ENCODE measurements at regions not wholly inside any gene's neighbourhood (a gene's known extent, or its start where the extent isn't known, plus 50 kb on each side); places are given as distances from the start of the nearest gene placed in this dataset.
"Not testable (repeated sequence)": the region's sequence is repeated elsewhere in the genome, so short reads cannot be mapped to it uniquely, and the experiment has no call there.

GRCh38 chrX:1105671-1106419 is 106.6 kb downstream of the CRLF2 start:
- Histone ChIP-seq H3K9me3 (replicated peaks in 1 of 3) (no peaks in the 10 kb centered on the region), H3K27me3 (peaks cover 12% of the 10 kb centered on the region), H3K36me3 (replicated peaks in 1 of 2) (no peaks in the 10 kb centered on the region), H3K4me3 (no peak overlapping the region), H3K4me1 (replicated peaks in 1 of 2) (no peaks in the 10 kb centered on the region), H3K27ac (no peak overlapping the region)
- 34 to 44% (median 37%) methylated on average over 14 of the region's 14 CpGs for WGBS, 4 donors
- intact Hi-C loops (cut with DNase I) = no loop called here
- DNase-seq = peak in 1 of 7 donors; percentile 28
- TF ChIP-seq CTCF (IDR thresholded peaks at IDR 0.05) (no peak), POLR2A (IDR thresholded peaks at IDR 0.05) (no peak)

GRCh38 chrX:1105031-1105430 is 107.4 kb downstream of the CRLF2 start:
- 88 to 94% (median 89%) methylated on average over 17 of the region's 17 CpGs for WGBS, 4 donors
- H3K36me3 ChIP-seq (replicated peaks in 1 of 2) = not testable (repeated sequence)
- peak in 1 of 7 donors; percentile 15 for DNase-seq

GRCh38 chrX:1103360-1103759 is 109.1 kb downstream of the CRLF2 start:
- DNase-seq = no peak
- WGBS, 4 donors = 60 to 63% (median 61%) methylated on average over 4 of the region's 4 CpGs

More at GRCh38 chrX:1105031-1105430, 107.4 kb downstream of the CRLF2 start:
- H3K27ac ChIP-seq; H3K4me3 ChIP-seq; H3K4me1 ChIP-seq (replicated peaks in 1 of 2); H3K27me3 ChIP-seq; H3K9me3 ChIP-seq (replicated peaks in 1 of 3); intact Hi-C loops (cut with DNase I): not testable (repeated sequence)

GRCh38 chrX:1102786-1103185 is 109.7 kb downstream of the CRLF2 start:
- Histone ChIP-seq H3K27ac (no peak overlapping the region), H3K4me1 (replicated peaks in 1 of 2) (no peaks in the 10 kb centered on the region), H3K9me3 (replicated peaks in 1 of 3) (no peaks in the 10 kb centered on the region), H3K27me3 (peaks cover 3% of the 10 kb centered on the region), H3K4me3 (no peak overlapping the region), H3K36me3 (replicated peaks in 1 of 2) (no peaks in the 10 kb centered on the region)
- WGBS, 4 donors = 50 to 68% (median 55%) methylated on average over 3 of the region's 3 CpGs
- DNase-seq = peak in 1 of 7 donors; percentile 34
- TF ChIP-seq CTCF (IDR thresholded peaks at IDR 0.05) (no peak), POLR2A (IDR thresholded peaks at IDR 0.05) (no peak)
- intact Hi-C loops (cut with DNase I) = no loop called here

More at GRCh38 chrX:1103360-1103759, 109.1 kb downstream of the CRLF2 start:
- H3K4me1 ChIP-seq (replicated peaks in 1 of 2) = no peaks in the 10 kb centered on the region
- H3K4me3 ChIP-seq = no peak overlapping the region
- no peaks in the 10 kb centered on the region for H3K9me3 ChIP-seq (replicated peaks in 1 of 3)
- peaks cover 9% of the 10 kb centered on the region for H3K27me3 ChIP-seq
- no peaks in the 10 kb centered on the region for H3K36me3 ChIP-seq (replicated peaks in 1 of 2)
- TF ChIP-seq CTCF (IDR thresholded peaks at IDR 0.05) (no peak), POLR2A (IDR thresholded peaks at IDR 0.05) (no peak)
- no peak overlapping the region for H3K27ac ChIP-seq
- intact Hi-C loops (cut with DNase I) = no loop called here

GRCh38 chrX:1102221-1102620 is 110.2 kb downstream of the CRLF2 start:
- H3K4me3 ChIP-seq; H3K4me1 ChIP-seq (replicated peaks in 1 of 2); intact Hi-C loops (cut with DNase I); H3K27me3 ChIP-seq; H3K27ac ChIP-seq; H3K36me3 ChIP-seq (replicated peaks in 1 of 2); DNase-seq; H3K9me3 ChIP-seq (replicated peaks in 1 of 3): not testable (repeated sequence)

Measured in adrenal gland (tissue), 9 donors.